ENCODE measurements at regions not wholly inside any gene's neighbourhood (a gene's known extent, or its start where the extent isn't known, plus 50 kb on each side); places are given as distances from the start of the nearest gene placed in this dataset.
A peak's percentile ranks its signal among the peaks of the same experiment; 100 is the strongest.

DNA sequence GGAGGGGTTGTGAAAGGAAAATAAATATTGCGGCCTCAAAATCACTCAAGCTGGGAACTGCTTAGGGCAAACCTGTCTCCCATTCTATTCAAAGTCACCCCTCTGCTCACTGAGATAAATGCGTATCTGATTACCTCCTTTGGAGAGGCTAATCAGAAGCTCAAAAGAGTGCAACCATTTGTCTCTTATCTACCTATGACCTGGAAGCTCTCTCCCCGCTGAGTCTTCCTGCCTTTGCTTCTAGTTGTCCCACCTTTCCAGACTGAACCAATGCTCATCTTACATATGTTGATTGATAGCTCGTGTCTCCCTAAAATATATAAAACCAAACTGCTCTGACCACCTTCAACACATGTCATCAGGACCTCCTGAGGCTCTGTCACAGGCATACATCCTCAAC is 91.6 kb upstream of the CAMK1G start:
- TF ChIP-seq, protein P1, sequence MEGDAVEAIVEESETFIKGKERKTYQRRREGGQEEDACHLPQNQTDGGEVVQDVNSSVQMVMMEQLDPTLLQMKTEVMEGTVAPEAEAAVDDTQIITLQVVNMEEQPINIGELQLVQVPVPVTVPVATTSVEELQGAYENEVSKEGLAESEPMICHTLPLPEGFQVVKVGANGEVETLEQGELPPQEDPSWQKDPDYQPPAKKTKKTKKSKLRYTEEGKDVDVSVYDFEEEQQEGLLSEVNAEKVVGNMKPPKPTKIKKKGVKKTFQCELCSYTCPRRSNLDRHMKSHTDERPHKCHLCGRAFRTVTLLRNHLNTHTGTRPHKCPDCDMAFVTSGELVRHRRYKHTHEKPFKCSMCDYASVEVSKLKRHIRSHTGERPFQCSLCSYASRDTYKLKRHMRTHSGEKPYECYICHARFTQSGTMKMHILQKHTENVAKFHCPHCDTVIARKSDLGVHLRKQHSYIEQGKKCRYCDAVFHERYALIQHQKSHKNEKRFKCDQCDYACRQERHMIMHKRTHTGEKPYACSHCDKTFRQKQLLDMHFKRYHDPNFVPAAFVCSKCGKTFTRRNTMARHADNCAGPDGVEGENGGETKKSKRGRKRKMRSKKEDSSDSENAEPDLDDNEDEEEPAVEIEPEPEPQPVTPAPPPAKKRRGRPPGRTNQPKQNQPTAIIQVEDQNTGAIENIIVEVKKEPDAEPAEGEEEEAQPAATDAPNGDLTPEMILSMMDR (conservative IDR thresholded peaks at IDR 0.05): no peak
- H3K27me3 ChIP-seq (ENCODE audit: control insufficient read depth, insufficient read depth, low read length, poor library complexity, severe bottlenecking): no peaks in the 10 kb centered on the region
- peaks cover 12% of the 10 kb centered on the region for H3K4me1 ChIP-seq (ENCODE audit: control insufficient read depth, insufficient read depth, low read length)
- H3K9ac ChIP-seq (ENCODE audit: extremely low read depth, low read length, poor library complexity, severe bottlenecking): no peak overlapping the region
- Mint-ChIP-seq H3K9me3 (peaks cover 21% of the 10 kb centered on the region), H3K36me3 (ENCODE audit: low read depth) (peaks cover 7% of the 10 kb centered on the region), H3K27ac (peak overlapping the region; percentile 19), H3K4me3 (no peak overlapping the region), H3K4me1 (peaks cover 51% of the 10 kb centered on the region), H3K27me3 (ENCODE audit: insufficient read depth) (no peaks in the 10 kb centered on the region)
- 27 to 75% methylated on average over 1 to 4 of the region's 4 CpGs for WGBS, 2 experiments (ENCODE audit: insufficient coverage in 1 of 2, insufficient read length in 1 of 2)
- peak; percentile 63 for DNase-seq
- H3K27ac ChIP-seq (ENCODE audit: low read depth, low read length): no peak overlapping the region
- no peaks in the 10 kb centered on the region for H3K36me3 ChIP-seq (ENCODE audit: control insufficient read depth, insufficient read depth, low read length)
- no peak overlapping the region for H3K4me3 ChIP-seq (ENCODE audit: low read length)
- H3K9me3 ChIP-seq (ENCODE audit: control insufficient read depth, low read length): peaks cover 18% of the 10 kb centered on the region

DNA sequence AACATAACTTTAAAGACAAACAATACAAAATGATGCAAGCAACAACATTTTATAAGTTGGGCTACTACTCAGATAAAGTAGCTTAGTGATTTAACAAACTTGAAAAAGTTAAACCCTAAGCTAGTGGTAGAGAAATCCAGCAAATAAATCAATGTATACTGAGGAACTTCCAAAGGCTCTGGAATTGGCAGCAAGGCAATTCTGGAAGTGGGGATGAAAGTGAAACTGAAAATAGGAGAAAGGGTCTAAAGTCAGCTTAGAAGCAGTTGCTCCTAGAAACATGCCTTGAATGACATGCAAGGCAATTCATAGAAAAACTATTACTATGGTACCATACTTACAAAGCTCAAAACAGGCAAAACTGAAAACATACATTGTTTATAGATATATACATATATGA is 90.0 kb upstream of the CAMK1G start:
- H3K4me3 Mint-ChIP-seq: no peak overlapping the region
- Histone ChIP-seq H3K27me3 (ENCODE audit: control insufficient read depth, insufficient read depth, low read length, poor library complexity, severe bottlenecking) (no peaks in the 10 kb centered on the region), H3K9me3 (ENCODE audit: control insufficient read depth, low read length) (peaks cover 20% of the 10 kb centered on the region), H3K4me1 (ENCODE audit: control insufficient read depth, insufficient read depth, low read length) (peaks cover 12% of the 10 kb centered on the region), H3K4me3 (ENCODE audit: low read length) (no peak overlapping the region), H3K27ac (ENCODE audit: low read depth, low read length) (no peak overlapping the region), H3K36me3 (ENCODE audit: control insufficient read depth, insufficient read depth, low read length) (no peaks in the 10 kb centered on the region), H3K9ac (ENCODE audit: extremely low read depth, low read length, poor library complexity, severe bottlenecking) (no peak overlapping the region)
- no peak overlapping the region for H3K27ac Mint-ChIP-seq
- TF ChIP-seq, protein P1 (conservative IDR thresholded peaks at IDR 0.05): no peak
- peaks cover 30% of the 10 kb centered on the region for H3K9me3 Mint-ChIP-seq
- no peak for DNase-seq
- no peaks in the 10 kb centered on the region for H3K27me3 Mint-ChIP-seq (ENCODE audit: insufficient read depth)
- peaks cover 7% of the 10 kb centered on the region for H3K36me3 Mint-ChIP-seq (ENCODE audit: low read depth)
- H3K4me1 Mint-ChIP-seq: peaks cover 49% of the 10 kb centered on the region

DNA sequence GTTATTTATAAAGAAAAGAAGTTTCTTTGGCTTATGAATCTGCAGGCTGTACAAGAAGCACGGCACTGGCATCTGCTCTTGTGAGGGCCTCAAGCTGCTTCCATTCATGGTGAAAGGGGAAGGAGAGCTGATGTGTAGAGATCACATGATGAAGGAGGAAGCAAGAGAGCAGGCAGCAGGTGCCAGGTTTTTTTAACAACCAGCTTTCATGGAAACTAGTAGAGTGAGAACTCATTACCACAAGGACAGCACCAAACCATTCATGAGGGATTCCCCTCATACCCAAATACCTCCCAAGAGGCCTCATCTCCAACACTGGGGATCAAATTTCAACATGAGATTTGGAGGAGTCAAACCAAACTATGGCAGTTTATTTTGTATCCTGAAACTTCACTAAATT is 85.8 kb upstream of the CAMK1G start:
- H3K27me3 ChIP-seq (ENCODE audit: control insufficient read depth, insufficient read depth, low read length, poor library complexity, severe bottlenecking): no peaks in the 10 kb centered on the region
- TF ChIP-seq, protein P1 (conservative IDR thresholded peaks at IDR 0.05): no peak
- peaks cover 52% of the 10 kb centered on the region for H3K9me3 ChIP-seq (ENCODE audit: control insufficient read depth, low read length)
- Mint-ChIP-seq H3K9me3 (peaks cover 46% of the 10 kb centered on the region), H3K27ac (no peak overlapping the region), H3K27me3 (ENCODE audit: insufficient read depth) (peaks cover 5% of the 10 kb centered on the region), H3K36me3 (ENCODE audit: low read depth) (peaks cover 7% of the 10 kb centered on the region), H3K4me3 (no peak overlapping the region), H3K4me1 (peaks cover 9% of the 10 kb centered on the region)
- no peaks in the 10 kb centered on the region for H3K36me3 ChIP-seq (ENCODE audit: control insufficient read depth, insufficient read depth, low read length)
- H3K4me3 ChIP-seq (ENCODE audit: low read length): no peak overlapping the region
- no peaks in the 10 kb centered on the region for H3K4me1 ChIP-seq (ENCODE audit: control insufficient read depth, insufficient read depth, low read length)
- no peak for DNase-seq
- 94% methylated on average over 1 of the region's 1 CpG; no CpG with 5 or more reads in 1 of the 2 experiments for WGBS, 2 experiments (ENCODE audit: insufficient coverage in 1 of 2, insufficient read length in 1 of 2)
- H3K27ac ChIP-seq (ENCODE audit: low read depth, low read length): no peak overlapping the region
- no peak overlapping the region for H3K9ac ChIP-seq (ENCODE audit: extremely low read depth, low read length, poor library complexity, severe bottlenecking)

All from endodermal cell (in vitro differentiated cells).